HG02678 (cell line): ENCODE measurements at regions not wholly inside any gene's neighbourhood (a gene's known extent, or its start where the extent isn't known, plus 50 kb on each side); places are given as distances from the start of the nearest gene placed in this dataset.
"Not testable (repeated sequence)": the region's sequence is repeated elsewhere in the genome, so short reads cannot be mapped to it uniquely, and the experiment has no call there.

Source experiments
- ATAC-seq: cut with Tn5 transposase; IDR thresholded peaks from one replicate; pipeline ENCODE4 v1.9.1; 2021; ENCODE audit warnings: mild to moderate bottlenecking, moderate library complexity; ENCODE audit not compliant: unreplicated experiment

DNA sequence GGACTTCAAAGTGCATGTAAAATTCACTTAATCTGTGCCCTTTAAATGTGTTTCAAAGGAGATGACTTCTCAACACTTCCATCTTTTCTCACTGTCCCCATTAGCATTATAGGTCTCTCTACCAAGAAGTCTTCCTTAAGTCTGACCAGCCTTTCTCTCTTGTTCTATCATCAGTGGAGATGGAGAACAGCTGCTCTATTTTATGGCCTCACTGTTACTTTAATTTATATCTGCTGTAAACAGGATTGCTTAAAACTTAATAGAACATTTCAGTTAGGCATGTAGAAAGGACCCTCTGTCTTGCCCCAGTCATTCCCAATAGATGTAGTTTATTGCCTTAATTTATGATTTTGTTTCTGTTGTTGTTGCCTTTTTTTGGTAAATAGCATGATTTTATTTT lies 86.0 kb upstream of the CDC42EP3 start:
- ATAC-seq, result not testable (repeated sequence)

GRCh38 chr2:37758141-37758601 lies 86.7 kb upstream of the CDC42EP3 start:
- not testable (repeated sequence) for ATAC-seq

DNA sequence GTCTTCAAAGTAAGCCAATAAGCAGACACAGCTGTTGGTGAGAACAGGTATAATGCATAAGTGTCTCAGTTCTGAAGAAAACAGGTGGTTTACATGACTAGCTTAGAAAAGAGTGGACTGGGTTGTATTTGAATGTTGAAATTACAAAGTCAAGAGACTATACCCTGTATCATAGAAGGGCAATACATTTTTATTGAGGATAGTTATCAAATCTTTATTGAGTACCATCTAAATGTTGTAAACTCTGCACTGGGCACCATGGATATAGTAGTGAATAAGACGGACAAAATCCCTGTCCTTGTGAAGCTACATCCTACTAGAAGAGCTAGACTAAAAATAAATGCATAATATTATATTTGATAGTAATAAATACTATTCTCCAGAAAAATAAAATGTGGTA lies 88.5 kb upstream of the CDC42EP3 start:
- not testable (repeated sequence) for ATAC-seq

- no peak for ATAC-seq
Observed at GRCh38 chr2:37760471-37760870, 89.0 kb upstream of the CDC42EP3 start.

DNA sequence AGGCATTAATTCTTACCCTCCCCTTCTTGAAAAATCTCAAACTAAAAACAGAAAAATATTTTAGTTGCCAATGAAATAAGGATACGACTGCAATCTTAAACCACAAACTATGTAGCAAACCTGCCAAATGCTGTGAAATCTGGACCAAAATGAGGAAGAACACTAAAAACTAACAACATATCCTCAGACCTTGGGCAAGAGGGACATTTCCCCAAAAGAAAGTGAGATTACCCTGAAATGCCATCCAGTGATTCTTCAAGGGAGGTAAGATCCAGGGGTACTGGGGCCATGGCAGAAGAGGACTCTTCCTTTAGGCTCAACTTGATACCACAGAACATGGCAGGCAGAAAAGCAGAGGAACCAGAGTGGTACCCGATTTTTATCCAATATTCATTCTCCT lies 90.8 kb upstream of the CDC42EP3 start:
- not testable (repeated sequence) for ATAC-seq

DNA sequence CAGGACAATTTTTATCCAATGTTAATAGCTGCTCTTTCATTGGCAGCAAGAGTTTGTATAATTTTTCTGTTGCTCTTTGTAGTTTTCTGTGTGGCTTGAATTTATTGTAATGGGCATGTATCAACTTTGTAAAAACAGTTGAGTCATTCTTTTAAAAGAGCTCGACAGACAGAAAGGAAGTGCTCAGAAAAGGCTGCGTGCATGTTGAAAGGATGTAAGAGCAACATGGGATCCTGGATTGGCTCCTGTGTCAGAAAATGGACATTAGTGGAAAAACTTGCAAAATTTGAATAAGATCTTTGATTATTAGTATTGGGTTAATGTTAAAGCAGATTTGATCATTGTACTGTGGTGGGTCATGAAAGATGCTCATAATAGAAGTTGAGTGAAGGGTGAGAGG lies 93.3 kb upstream of the CDC42EP3 start:
- ATAC-seq, result no peak

DNA sequence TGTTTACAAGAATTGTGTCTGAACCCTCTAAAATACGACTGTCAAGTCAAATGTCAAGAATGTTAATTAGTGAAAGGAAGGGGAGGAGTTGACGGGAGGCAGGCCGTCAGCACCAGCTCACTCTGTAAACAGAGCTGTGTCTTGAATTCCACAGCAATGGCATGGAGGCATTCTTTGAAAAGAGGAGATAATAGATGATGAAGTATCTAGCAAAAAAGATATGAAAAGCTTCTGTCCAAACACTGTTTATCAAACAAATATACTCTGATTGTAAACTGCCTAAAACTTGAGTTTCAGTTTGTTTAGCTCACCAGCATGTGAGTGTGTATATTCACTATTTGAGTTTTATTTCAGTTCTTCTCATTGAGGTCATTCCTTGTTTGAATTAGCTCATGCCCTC lies 94.7 kb upstream of the CDC42EP3 start:
- no peak for ATAC-seq

- no peak for ATAC-seq
Observed at GRCh38 chr2:37767046-37767445, 95.6 kb upstream of the CDC42EP3 start.

- no peak for ATAC-seq
Observed at GRCh38 chr2:37767959-37768925, 96.8 kb upstream of the CDC42EP3 start.

GRCh38 chr2:37769551-37769950 lies 98.1 kb upstream of the CDC42EP3 start:
- ATAC-seq, result no peak

- ATAC-seq, result no peak
Observed at GRCh38 chr2:37770797-37771196, 99.4 kb upstream of the CDC42EP3 start.

DNA sequence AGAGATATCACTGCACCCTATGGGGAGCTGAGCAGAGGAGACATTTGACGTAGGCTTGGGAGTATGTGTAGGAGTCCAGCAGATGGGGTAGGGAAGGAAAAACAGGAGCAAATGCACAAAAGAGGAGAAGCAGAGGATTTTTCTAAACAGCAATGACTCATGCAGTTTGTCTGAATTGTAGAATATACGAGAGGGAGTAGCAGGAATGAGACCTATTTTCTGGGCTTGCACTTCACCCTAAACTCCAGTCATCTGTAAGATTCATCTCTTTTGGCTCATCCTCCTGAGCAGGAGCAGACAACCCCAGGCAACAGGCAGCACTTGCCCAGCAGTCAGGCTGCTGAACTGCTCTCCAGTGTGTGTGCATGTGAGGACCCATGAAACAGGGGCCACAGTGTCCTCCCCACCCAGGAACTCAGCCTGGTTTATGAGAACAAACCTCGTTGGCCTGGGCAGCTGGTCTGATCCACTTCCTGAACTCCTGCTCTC lies 100.2 kb upstream of the CDC42EP3 start:
- no peak for ATAC-seq

DNA sequence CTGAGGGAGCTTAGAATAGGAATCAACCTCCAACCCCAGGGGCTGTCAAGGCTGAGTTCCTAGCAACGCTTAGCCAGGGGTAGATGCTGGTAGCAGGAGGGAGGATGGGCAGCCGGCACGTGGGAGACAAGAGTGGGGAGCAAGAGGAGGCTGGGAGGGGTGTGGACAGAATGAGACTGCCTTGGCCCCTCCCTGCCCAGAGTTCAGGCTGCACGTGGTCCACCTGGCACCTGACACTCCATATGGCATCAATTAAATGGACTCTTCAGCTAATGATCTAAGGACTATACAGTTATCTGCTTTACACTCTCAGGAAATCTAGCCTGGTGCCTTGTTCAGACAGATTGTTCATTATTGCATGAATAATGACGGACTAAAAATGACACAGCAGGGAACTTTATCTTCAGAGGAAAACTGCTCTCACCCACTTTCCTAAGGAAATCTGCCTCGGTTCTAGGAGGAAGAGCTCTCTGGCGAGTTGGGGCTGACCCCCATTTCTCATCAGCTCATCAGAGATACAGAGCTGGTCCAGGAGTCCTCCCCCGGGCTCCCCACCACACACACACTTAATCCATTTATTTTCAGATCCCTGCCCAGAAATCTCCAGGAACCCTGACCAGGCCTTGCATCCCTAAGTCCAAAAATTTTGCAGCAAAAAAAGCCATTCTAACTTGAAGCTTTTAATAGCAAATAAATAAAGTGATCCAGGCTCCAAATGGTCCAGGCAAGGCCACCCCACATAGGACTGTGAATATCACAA lies 102.1 kb upstream of the CDC42EP3 start:
- no peak for ATAC-seq

GRCh38 chr2:37774171-37774944 lies 102.9 kb upstream of the CDC42EP3 start:
- not testable (repeated sequence) for ATAC-seq

DNA sequence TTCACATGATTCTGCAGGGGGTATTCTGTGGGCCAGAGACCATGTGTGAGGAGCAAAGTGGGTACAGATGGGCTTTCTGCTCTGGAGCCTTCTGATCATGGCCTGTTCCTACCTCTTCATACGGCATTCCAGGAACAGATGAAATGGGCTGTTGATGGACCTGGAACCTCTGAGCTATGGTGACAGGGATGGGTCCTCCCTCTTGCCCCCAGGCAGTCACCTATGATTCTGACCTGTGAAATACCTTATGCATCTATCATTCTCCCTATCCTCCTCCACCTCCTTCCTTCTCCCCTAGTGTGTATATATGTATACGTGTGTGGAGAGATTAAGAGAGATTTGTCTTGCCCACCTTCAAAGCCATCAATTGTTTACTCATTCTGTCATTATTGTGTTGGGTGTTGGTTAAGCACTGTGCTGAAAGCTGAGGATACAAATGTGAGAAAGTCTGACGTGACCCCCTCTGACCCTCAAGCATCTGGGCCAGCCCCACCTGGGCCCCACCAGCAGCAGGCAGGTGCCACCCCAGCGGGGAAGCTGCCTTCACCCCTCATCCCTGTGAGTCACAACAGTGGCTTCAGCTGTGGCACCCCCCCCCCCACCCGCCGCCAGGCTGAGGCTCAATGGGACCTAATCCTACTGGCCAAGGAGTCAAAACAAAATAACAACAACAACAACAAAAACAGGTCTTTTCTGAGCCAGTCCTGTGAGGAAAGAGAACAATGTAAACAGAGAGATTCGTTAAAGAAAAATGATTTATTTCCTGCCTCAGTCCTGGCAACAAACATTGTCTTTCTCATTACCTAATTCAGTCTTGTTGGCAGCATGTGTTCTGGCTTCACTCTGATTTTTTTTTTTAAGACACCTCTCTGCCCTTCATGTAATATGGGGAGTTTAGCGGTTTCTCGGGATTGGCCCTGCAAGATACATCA lies 103.8 kb upstream of the CDC42EP3 start:
- ATAC-seq, result no peak

DNA sequence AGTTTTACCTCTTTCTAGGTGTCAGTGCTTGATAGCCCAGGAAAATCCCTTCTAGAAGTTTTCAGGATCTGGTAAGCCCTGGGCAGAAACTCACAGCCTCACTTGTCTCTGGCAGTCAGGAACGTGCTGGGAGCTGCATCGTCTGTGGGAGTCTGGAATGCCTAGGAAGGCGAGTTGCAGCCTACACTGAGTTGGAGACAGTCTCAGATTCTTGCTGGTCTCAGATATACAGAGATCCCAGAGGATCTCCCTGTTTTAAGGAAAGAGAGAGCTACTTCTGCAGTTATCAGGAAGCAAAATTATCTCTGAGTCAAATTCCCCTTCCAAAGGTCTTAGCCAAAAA lies 104.4 kb upstream of the CDC42EP3 start:
- ATAC-seq, result no peak

- ATAC-seq, result no peak
Observed at GRCh38 chr2:37776487-37776886, 105.0 kb upstream of the CDC42EP3 start.

GRCh38 chr2:37779139-37779538 lies 107.7 kb upstream of the CDC42EP3 start:
- ATAC-seq, result no peak

- ATAC-seq, result no peak
Observed at GRCh38 chr2:37779611-37780386, 108.4 kb upstream of the CDC42EP3 start.
